Ectodermal cell (in vitro differentiated cells): ENCODE measurements at regions not wholly inside any gene's neighbourhood (a gene's known extent, or its start where the extent isn't known, plus 50 kb on each side); places are given as distances from the start of the nearest gene placed in this dataset.

Experiments used
- H3K27ac ChIP-seq: 2 replicates; pipeline ENCODE4 v1.7.0; 2013; ENCODE audit warnings: mild to moderate bottlenecking, low read depth, low read length; ENCODE audit not compliant: insufficient read depth, poor library complexity, severe bottlenecking
- H3K27me3 ChIP-seq: 2 replicates; pipeline ENCODE4 v1.7.0; 2013; ENCODE audit warnings: mild to moderate bottlenecking, low read length; ENCODE audit not compliant: insufficient read depth, control insufficient read depth, poor library complexity, severe bottlenecking
- H3K36me3 ChIP-seq: one replicate; pipeline ENCODE4 v1.7.0; 2013; ENCODE audit warnings: low read length; ENCODE audit not compliant: control insufficient read depth, insufficient read depth
- H3K4me1 ChIP-seq: one replicate; pipeline ENCODE4 v1.7.0; 2013; ENCODE audit warnings: low read length; ENCODE audit not compliant: control insufficient read depth, insufficient read depth
- H3K4me3 ChIP-seq: 2 replicates; pipeline ENCODE4 v1.7.0; 2013; ENCODE audit warnings: low read depth, low read length, control low read depth; ENCODE audit not compliant: insufficient read depth
- H3K9me3 ChIP-seq: 2 replicates; pipeline ENCODE4 v1.7.0; 2013; ENCODE audit warnings: mild to moderate bottlenecking, low read length, moderate library complexity; ENCODE audit not compliant: control insufficient read depth
- WGBS, 2 experiments: methylation state at CpG; one replicate each; pipeline ENCODE4 v1.1.7; 2013; ENCODE audit warnings: missing lambda C conversion rate in 2 of 2; 5-methylcytosine and 5-hydroxymethylcytosine counted together

GRCh38 chr9:96067600-96067999 lies 192.1 kb downstream of the ERCC6L2 start:
- H3K36me3 ChIP-seq: no peaks in the 10 kb centered on the region
- no peak overlapping the region for H3K27ac ChIP-seq
- no peaks in the 10 kb centered on the region for H3K27me3 ChIP-seq
- WGBS, 2 experiments: 87 to 91% methylated on average over 4 of the region's 5 CpGs
- no peak overlapping the region for H3K4me3 ChIP-seq
- no peaks in the 10 kb centered on the region for H3K4me1 ChIP-seq
- H3K9me3 ChIP-seq: no peaks in the 10 kb centered on the region

GRCh38 chr9:96067004-96067403 lies 191.5 kb downstream of the ERCC6L2 start:
- Histone ChIP-seq H3K27ac (no peak overlapping the region), H3K27me3 (no peaks in the 10 kb centered on the region), H3K36me3 (no peaks in the 10 kb centered on the region), H3K4me1 (no peaks in the 10 kb centered on the region), H3K4me3 (no peak overlapping the region), H3K9me3 (no peaks in the 10 kb centered on the region)
- WGBS, 2 experiments: 93 to 94% methylated on average over 7 of the region's 7 CpGs

GRCh38 chr9:96065482-96066251 lies 190.2 kb downstream of the ERCC6L2 start:
- no peaks in the 10 kb centered on the region for H3K4me1 ChIP-seq
- 93 to 95% methylated on average over 8 of the region's 8 CpGs for WGBS, 2 experiments
- H3K4me3 ChIP-seq: no peak overlapping the region
- no peaks in the 10 kb centered on the region for H3K27me3 ChIP-seq
- no peak overlapping the region for H3K27ac ChIP-seq
- no peaks in the 10 kb centered on the region for H3K9me3 ChIP-seq
- no peaks in the 10 kb centered on the region for H3K36me3 ChIP-seq

- Histone ChIP-seq H3K27ac (no peak overlapping the region), H3K36me3 (no peaks in the 10 kb centered on the region), H3K4me1 (no peaks in the 10 kb centered on the region), H3K4me3 (no peak overlapping the region), H3K27me3 (no peaks in the 10 kb centered on the region), H3K9me3 (no peaks in the 10 kb centered on the region)
- 92 to 94% methylated on average over 7 of the region's 7 CpGs for WGBS, 2 experiments
These were observed 189.5 kb downstream of the ERCC6L2 start for GRCh38 chr9:96064826-96065481.

GRCh38 chr9:96062854-96063253 lies 187.4 kb downstream of the ERCC6L2 start:
- H3K36me3 ChIP-seq: no peaks in the 10 kb centered on the region
- WGBS, 2 experiments: 91 to 93% methylated on average over 3 of the region's 3 CpGs
- H3K27me3 ChIP-seq: no peaks in the 10 kb centered on the region
- no peaks in the 10 kb centered on the region for H3K9me3 ChIP-seq
- H3K4me1 ChIP-seq: no peaks in the 10 kb centered on the region
- no peak overlapping the region for H3K27ac ChIP-seq
- no peak overlapping the region for H3K4me3 ChIP-seq

- no peaks in the 10 kb centered on the region for H3K9me3 ChIP-seq
- no peaks in the 10 kb centered on the region for H3K27me3 ChIP-seq
- no peak overlapping the region for H3K27ac ChIP-seq
- no peaks in the 10 kb centered on the region for H3K36me3 ChIP-seq
- WGBS, 2 experiments: 76 to 84% methylated on average over 4 of the region's 4 CpGs
- no peaks in the 10 kb centered on the region for H3K4me1 ChIP-seq
- H3K4me3 ChIP-seq: no peak overlapping the region
These were observed 186.5 kb downstream of the ERCC6L2 start for GRCh38 chr9:96062031-96062430.

GRCh38 chr9:96061293-96061987 lies 185.9 kb downstream of the ERCC6L2 start:
- H3K4me3 ChIP-seq: no peak overlapping the region
- no peaks in the 10 kb centered on the region for H3K36me3 ChIP-seq
- no peaks in the 10 kb centered on the region for H3K9me3 ChIP-seq
- no peaks in the 10 kb centered on the region for H3K27me3 ChIP-seq
- H3K27ac ChIP-seq: no peak overlapping the region
- WGBS, 2 experiments: 61 to 62% methylated on average over 10 of the region's 10 CpGs
- H3K4me1 ChIP-seq: no peaks in the 10 kb centered on the region

GRCh38 chr9:96058218-96058617 lies 182.7 kb downstream of the ERCC6L2 start:
- Histone ChIP-seq H3K27me3 (no peaks in the 10 kb centered on the region), H3K36me3 (no peaks in the 10 kb centered on the region), H3K27ac (no peak overlapping the region), H3K4me1 (no peaks in the 10 kb centered on the region), H3K9me3 (no peaks in the 10 kb centered on the region), H3K4me3 (no peak overlapping the region)
- WGBS, 2 experiments: 85 to 98% methylated on average over 1 to 2 of the region's 2 CpGs

- H3K4me1 ChIP-seq: no peaks in the 10 kb centered on the region
- H3K36me3 ChIP-seq: no peaks in the 10 kb centered on the region
- H3K27me3 ChIP-seq: no peaks in the 10 kb centered on the region
- H3K4me3 ChIP-seq: no peak overlapping the region
- WGBS, 2 experiments: 83 to 91% methylated on average over 1 of the region's 1 CpG
- H3K27ac ChIP-seq: no peak overlapping the region
- H3K9me3 ChIP-seq: no peaks in the 10 kb centered on the region
These were observed 181.7 kb downstream of the ERCC6L2 start for GRCh38 chr9:96057155-96057554.

- Histone ChIP-seq H3K4me3 (no peak overlapping the region), H3K36me3 (no peaks in the 10 kb centered on the region), H3K9me3 (no peaks in the 10 kb centered on the region), H3K4me1 (no peaks in the 10 kb centered on the region), H3K27me3 (no peaks in the 10 kb centered on the region), H3K27ac (no peak overlapping the region)
- 92 to 96% methylated on average over 5 of the region's 5 CpGs for WGBS, 2 experiments
These were observed 180.7 kb downstream of the ERCC6L2 start for GRCh38 chr9:96056226-96056625.
